Calu3 (cell line): ENCODE measurements at regions not wholly inside any gene's neighbourhood (a gene's known extent, or its start where the extent isn't known, plus 50 kb on each side); places are given as distances from the start of the nearest gene placed in this dataset.

Source experiments
- BruUV-seq: library from RNA; stranded (reverse); fragments of 400-500 nt; replicated peaks from 2 replicates; lab custom pipeline; 2021; lab: Mats Ljungman, UMichigan
- CTCF ChIA-PET: fragments of 300-600 bp; sonication (Branson Sonifier 250); formaldehyde crosslinking; loops from one replicate; lab custom pipeline; 2022; ENCODE audit warnings: antibody characterized with exemption; lab: Charles Lee
- DNase-seq: peaks from one replicate; pipeline ENCODE4 v3.0.0; 2022
- H3K27ac Mint-ChIP-seq: one replicate; pipeline ENCODE4 v1.8.0; 2022; ENCODE audit warnings: mixed read lengths; ENCODE audit not compliant: unreplicated experiment
- H3K27me3 Mint-ChIP-seq: one replicate; pipeline ENCODE4 v1.8.0; 2022; ENCODE audit warnings: mixed read lengths; ENCODE audit not compliant: unreplicated experiment
- H3K36me3 Mint-ChIP-seq: one replicate; pipeline ENCODE4 v1.8.0; 2022; ENCODE audit warnings: mild to moderate bottlenecking, moderate library complexity, mixed read lengths; ENCODE audit not compliant: insufficient read depth, unreplicated experiment
- H3K4me1 Mint-ChIP-seq: one replicate; pipeline ENCODE4 v1.8.0; 2022; ENCODE audit warnings: mild to moderate bottlenecking, low read depth, mixed read lengths; ENCODE audit not compliant: unreplicated experiment
- H3K4me3 Mint-ChIP-seq: one replicate; pipeline ENCODE4 v1.8.0; 2022; ENCODE audit warnings: mild to moderate bottlenecking, low read depth, moderate library complexity, mixed read lengths; ENCODE audit not compliant: unreplicated experiment
- H3K9me3 Mint-ChIP-seq: one replicate; pipeline ENCODE4 v1.8.0; 2022; ENCODE audit warnings: low read depth, mixed read lengths; ENCODE audit not compliant: unreplicated experiment
- intact Hi-C: fragments of 100-400 bp; cut with micrococcal nuclease; formaldehyde crosslinking; loops from one replicate; pipeline ENCODE4 v1.10.0; 2022; ENCODE audit not compliant: unreplicated experiment
- TF ChIP-seq, protein P1 (sequence below): fragments of 200-600 bp; IDR thresholded peaks from one replicate; pipeline ENCODE4 v1.8.0; 2022; ENCODE audit warnings: antibody characterized with exemption; ENCODE audit not compliant: unreplicated experiment

DNA sequence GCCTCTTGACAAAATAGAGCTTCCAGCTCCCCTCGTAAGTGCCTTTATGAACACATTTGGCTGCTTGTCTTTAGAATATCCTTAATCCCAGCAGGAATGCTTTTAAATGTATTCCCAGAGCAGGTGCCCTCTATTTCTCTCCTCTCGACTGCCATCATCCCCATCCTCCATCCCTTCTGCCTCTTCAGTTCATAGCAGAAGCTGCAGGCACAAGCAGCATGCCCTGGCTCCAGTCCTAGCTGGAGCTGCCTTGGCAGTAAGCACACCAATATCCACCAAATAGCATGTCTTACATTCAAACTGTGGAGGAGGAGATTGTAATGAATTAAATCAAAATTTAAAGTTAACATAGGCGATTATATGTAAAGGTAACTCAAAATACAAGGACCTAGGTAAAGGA is 891.3 kb upstream of the SLC39A10 start:
- Mint-ChIP-seq H3K27ac (no peak overlapping the region), H3K4me1 (peaks cover 8% of the 10 kb centered on the region), H3K36me3 (no peaks in the 10 kb centered on the region), H3K4me3 (no peak overlapping the region), H3K27me3 (no peaks in the 10 kb centered on the region), H3K9me3 (peaks cover 2% of the 10 kb centered on the region)
- intact Hi-C loops: no loop called here
- TF ChIP-seq, protein P1, sequence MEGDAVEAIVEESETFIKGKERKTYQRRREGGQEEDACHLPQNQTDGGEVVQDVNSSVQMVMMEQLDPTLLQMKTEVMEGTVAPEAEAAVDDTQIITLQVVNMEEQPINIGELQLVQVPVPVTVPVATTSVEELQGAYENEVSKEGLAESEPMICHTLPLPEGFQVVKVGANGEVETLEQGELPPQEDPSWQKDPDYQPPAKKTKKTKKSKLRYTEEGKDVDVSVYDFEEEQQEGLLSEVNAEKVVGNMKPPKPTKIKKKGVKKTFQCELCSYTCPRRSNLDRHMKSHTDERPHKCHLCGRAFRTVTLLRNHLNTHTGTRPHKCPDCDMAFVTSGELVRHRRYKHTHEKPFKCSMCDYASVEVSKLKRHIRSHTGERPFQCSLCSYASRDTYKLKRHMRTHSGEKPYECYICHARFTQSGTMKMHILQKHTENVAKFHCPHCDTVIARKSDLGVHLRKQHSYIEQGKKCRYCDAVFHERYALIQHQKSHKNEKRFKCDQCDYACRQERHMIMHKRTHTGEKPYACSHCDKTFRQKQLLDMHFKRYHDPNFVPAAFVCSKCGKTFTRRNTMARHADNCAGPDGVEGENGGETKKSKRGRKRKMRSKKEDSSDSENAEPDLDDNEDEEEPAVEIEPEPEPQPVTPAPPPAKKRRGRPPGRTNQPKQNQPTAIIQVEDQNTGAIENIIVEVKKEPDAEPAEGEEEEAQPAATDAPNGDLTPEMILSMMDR: no peak
- CTCF ChIA-PET: no interaction called here
- BruUV-seq: no TSS peak
- DNase-seq: no peak

DNA sequence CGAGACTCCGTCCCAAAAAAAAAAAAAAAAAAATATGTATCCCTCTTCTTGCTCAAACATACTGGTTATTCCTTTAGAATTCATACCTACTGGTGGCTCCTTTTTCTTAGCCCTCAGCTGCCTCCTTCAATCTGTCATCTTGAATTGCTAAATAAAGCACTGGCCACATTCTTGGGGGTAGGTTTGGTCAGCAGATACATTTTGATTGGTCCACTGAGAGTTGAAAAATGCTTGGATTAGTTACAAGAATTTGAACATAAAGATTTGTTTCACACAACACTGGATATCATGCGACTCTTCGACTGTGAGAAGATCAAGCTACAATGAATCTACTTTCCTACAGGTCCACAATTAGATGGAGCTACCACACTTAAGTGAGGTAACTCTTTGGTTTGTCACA is 906.1 kb upstream of the SLC39A10 start:
- Mint-ChIP-seq H3K4me3 (no peak overlapping the region), H3K27me3 (no peaks in the 10 kb centered on the region), H3K36me3 (no peaks in the 10 kb centered on the region), H3K4me1 (peaks cover 3% of the 10 kb centered on the region), H3K9me3 (no peaks in the 10 kb centered on the region), H3K27ac (no peak overlapping the region)
- BruUV-seq: no TSS peak
- no peak for DNase-seq
- intact Hi-C loops: no loop called here
- CTCF ChIA-PET: no interaction called here
- TF ChIP-seq, protein P1: no peak

DNA sequence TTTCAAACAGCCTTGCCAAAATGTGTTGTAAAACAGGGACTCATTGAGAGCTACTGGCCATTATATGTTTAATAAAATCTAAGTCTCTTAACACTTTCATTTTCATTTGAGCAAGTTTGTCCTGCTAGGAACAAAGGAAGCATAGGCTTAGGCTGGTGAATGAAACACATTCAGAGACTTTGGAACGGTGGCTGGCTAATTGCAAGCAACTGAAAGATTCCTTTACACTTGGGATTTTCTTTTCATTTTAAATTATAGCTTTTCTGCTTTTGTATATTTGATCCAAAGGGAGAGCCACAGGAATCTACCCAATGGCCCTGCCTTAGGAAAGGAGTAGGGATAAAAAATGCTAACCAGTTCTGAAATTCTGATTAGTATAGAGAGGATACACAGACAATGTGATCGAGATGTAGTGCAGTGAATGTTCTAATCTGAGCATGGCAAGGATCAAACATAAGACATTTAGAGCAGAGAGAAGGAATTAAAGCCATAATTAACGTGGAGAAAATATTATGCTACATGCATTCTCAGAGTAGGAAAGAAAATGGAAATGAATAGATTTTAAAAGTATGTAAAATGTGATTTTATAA is 911.4 kb upstream of the SLC39A10 start:
- Mint-ChIP-seq H3K27me3 (no peaks in the 10 kb centered on the region), H3K4me1 (peaks cover 14% of the 10 kb centered on the region), H3K4me3 (peak overlapping the region; percentile 3), H3K36me3 (no peaks in the 10 kb centered on the region), H3K27ac (peak overlapping the region; percentile 1), H3K9me3 (no peaks in the 10 kb centered on the region)
- intact Hi-C loops: no loop called here
- BruUV-seq: no TSS peak
- DNase-seq: no peak
- TF ChIP-seq, protein P1: no peak
- CTCF ChIA-PET: interaction anchor here (0.5 to 1.2 kb wide), 2 partner anchors 53 to 127 kb away, joined by 3 to 4 read pairs; no protein-coding TSS in a partner anchor

DNA sequence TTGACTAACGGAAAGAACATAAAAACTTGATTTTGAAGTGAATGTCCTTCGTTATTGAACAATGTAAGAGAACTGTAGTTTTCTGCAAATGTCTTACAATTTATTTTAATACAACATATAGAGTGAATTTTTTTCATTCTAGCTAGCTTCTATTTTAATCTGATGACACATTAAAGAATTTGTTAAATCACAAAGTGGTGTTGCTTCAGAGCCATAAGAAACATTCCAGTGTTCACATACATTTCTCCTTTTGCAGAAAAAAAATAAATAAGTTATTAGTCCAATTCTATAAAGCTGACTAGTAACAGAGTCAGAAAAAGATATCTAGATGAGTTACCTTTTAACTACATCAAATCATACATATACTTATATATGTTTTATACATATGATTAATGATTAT is 914.3 kb upstream of the SLC39A10 start:
- Mint-ChIP-seq H3K36me3 (no peaks in the 10 kb centered on the region), H3K4me3 (no peak overlapping the region), H3K4me1 (peaks cover 14% of the 10 kb centered on the region), H3K27ac (no peak overlapping the region), H3K9me3 (no peaks in the 10 kb centered on the region), H3K27me3 (no peaks in the 10 kb centered on the region)
- CTCF ChIA-PET: no interaction called here
- no TSS peak for BruUV-seq
- TF ChIP-seq, protein P1: no peak
- DNase-seq: no peak
- intact Hi-C loops: no loop called here
